Prostate gland (tissue), 2 donors: ENCODE measurements at regions not wholly inside any gene's neighbourhood (a gene's known extent, or its start where the extent isn't known, plus 50 kb on each side); places are given as distances from the start of the nearest gene placed in this dataset.

Source experiments
- DNase-seq: peaks from one replicate; pipeline ENCODE4 v3.0.0-alpha.2; 2019; ENCODE audit warnings: low spot score
- H3K27ac ChIP-seq, 2 donors: fragments of 200-600 bp; sonication (generic); 2 replicates each; pipeline ENCODE4 v1.5.1; 2017 to 2019
- H3K27me3 ChIP-seq: fragments of 200-600 bp; sonication (generic); replicated peaks from 2 replicates; pipeline ENCODE4 v1.5.1; 2019; ENCODE audit not compliant: insufficient read depth
- H3K36me3 ChIP-seq, 2 donors: fragments of 200-600 bp; sonication (generic); 1 replicate in 1 of 2; 2 replicates in 1 of 2; pipeline versions ENCODE4 v1.5.1 to v1.8.1; 2017 to 2019
- H3K4me1 ChIP-seq: fragments of 200-600 bp; sonication (generic); replicated peaks from 2 replicates; pipeline ENCODE4 v1.5.1; 2019
- H3K4me3 ChIP-seq, 2 donors: fragments of 200-600 bp; sonication (generic); 2 replicates each; pipeline ENCODE4 v1.5.1; 2017 to 2019
- H3K9me3 ChIP-seq: fragments of 200-600 bp; sonication (generic); 2 replicates; pipeline ENCODE4 v1.5.1; 2017
- POLR2A ChIP-seq: fragments of 450-650 bp; IDR thresholded peaks from one replicate; pipeline ENCODE4 v1.6.1; 2016; ENCODE audit warnings: antibody characterized with exemption, mild to moderate bottlenecking
- POLR2AphosphoS5 ChIP-seq: sonication (generic); formaldehyde crosslinking; IDR thresholded peaks from one replicate; pipeline ENCODE4 v1.6.1; 2017; ENCODE audit warnings: antibody characterized with exemption
- WGBS: methylation state at CpG from one replicate; pipeline ENCODE4 v1.1.5; 2018; 5-methylcytosine and 5-hydroxymethylcytosine counted together
- intact Hi-C: fragments of 100-400 bp; cut with DNase I; formaldehyde crosslinking; loops from one replicate; pipeline ENCODE4 v1.14.2; 2022
- TF ChIP-seq, protein P1 (sequence below), 4 experiments: fragments of 200-600 bp in 2 of 4; fragments of 450-650 bp in 2 of 4; sonication (generic) in 2 of 4; IDR thresholded peaks; 1 replicate in 3 of 4; 2 replicates in 1 of 4; pipeline ENCODE4 v1.5.1; 2016 to 2019; ENCODE audit warnings: antibody characterized with exemption in 4 of 4, mild to moderate bottlenecking in 2 of 4, moderate library complexity in 2 of 4

DNA sequence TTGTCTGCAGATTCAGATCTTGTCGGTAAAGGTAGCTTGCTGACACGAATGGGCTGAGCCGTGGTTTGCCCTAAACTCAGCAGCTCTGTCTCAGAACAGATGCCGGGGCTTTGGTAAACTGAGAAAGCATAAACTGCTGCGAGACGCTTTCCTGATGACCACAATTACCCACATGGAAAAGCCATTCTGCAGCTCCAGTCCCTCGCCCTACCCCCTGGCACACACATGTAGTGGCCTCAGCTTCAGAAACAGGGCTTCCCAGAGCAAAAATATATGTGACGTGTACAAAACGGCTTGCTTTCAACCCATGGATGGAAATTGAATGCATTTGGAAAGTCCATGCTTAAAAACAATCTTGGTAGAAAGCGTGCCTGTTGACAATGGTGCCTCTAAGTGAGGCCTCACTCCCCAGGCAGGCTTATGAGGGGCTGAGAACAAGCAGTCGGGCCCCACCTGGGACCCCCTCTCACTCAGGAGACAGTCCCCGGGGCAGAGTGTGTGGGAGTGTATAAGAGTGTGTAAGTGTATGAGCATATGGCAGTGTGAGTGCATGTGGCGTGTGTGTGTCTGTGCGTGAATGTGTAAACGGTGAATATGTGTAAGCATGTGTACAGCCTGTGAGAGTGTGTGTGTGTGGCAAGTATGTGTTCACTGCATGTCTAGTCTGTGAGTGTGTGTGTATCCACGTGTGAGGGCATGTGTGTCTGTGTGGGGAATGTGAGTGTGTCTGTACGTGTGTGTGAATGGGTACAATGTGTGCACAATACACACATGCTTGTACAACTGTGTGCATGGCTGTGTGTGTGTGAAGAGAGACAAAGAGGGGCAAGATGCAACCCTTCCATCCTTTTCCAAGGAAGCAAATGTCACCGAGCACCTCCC, 88.2 kb upstream of the SMIM23 start:
- H3K27me3 ChIP-seq, result peaks cover 2% of the 10 kb centered on the region
- H3K27ac ChIP-seq, result no peak overlapping the region
- H3K4me3 ChIP-seq, result no peak overlapping the region
- intact Hi-C loops, result no loop called here
- no peak for DNase-seq
- 73% methylated on average over 18 of the region's 18 CpGs for WGBS
- H3K9me3 ChIP-seq, result no peaks in the 10 kb centered on the region
- no peaks in the 10 kb centered on the region for H3K4me1 ChIP-seq
- no peaks in the 10 kb centered on the region for H3K36me3 ChIP-seq
- TF ChIP-seq, protein P1, sequence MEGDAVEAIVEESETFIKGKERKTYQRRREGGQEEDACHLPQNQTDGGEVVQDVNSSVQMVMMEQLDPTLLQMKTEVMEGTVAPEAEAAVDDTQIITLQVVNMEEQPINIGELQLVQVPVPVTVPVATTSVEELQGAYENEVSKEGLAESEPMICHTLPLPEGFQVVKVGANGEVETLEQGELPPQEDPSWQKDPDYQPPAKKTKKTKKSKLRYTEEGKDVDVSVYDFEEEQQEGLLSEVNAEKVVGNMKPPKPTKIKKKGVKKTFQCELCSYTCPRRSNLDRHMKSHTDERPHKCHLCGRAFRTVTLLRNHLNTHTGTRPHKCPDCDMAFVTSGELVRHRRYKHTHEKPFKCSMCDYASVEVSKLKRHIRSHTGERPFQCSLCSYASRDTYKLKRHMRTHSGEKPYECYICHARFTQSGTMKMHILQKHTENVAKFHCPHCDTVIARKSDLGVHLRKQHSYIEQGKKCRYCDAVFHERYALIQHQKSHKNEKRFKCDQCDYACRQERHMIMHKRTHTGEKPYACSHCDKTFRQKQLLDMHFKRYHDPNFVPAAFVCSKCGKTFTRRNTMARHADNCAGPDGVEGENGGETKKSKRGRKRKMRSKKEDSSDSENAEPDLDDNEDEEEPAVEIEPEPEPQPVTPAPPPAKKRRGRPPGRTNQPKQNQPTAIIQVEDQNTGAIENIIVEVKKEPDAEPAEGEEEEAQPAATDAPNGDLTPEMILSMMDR (IDR thresholded peaks at IDR 0.05), result no peak
- TF ChIP-seq POLR2A, result no peak
- no peak for TF ChIP-seq POLR2AphosphoS5

- Histone ChIP-seq H3K9me3 (no peaks in the 10 kb centered on the region), H3K27ac (no peak overlapping the region), H3K4me3 (no peak overlapping the region), H3K4me1 (no peaks in the 10 kb centered on the region), H3K36me3 (no peaks in the 10 kb centered on the region), H3K27me3 (peaks cover 2% of the 10 kb centered on the region)
- intact Hi-C loops, result no loop called here
- TF ChIP-seq POLR2A (no peak), POLR2AphosphoS5 (no peak)
- TF ChIP-seq, protein P1 (IDR thresholded peaks at IDR 0.05), result no peak
- WGBS, result 73% methylated on average over 2 of the region's 2 CpGs
- DNase-seq, result no peak
These were observed 85.2 kb upstream of the SMIM23 start for GRCh38 chr5:171700318-171700912.

- Histone ChIP-seq H3K27me3 (peaks cover 2% of the 10 kb centered on the region), H3K27ac (no peak overlapping the region), H3K36me3 (no peaks in the 10 kb centered on the region), H3K4me1 (no peaks in the 10 kb centered on the region), H3K9me3 (no peaks in the 10 kb centered on the region), H3K4me3 (no peak overlapping the region)
- TF ChIP-seq, protein P1 (IDR thresholded peaks at IDR 0.05), result no peak
- no peak for TF ChIP-seq POLR2A
- TF ChIP-seq POLR2AphosphoS5, result no peak
- no peak for DNase-seq
- 27% methylated on average over 10 of the region's 10 CpGs for WGBS
- intact Hi-C loops, result no loop called here
These were observed 84.5 kb upstream of the SMIM23 start for GRCh38 chr5:171701100-171701541.

- TF ChIP-seq POLR2A (no peak), POLR2AphosphoS5 (no peak)
- TF ChIP-seq, protein P1 (IDR thresholded peaks at IDR 0.05), result no peak
- intact Hi-C loops, result no loop called here
- WGBS, result 60% methylated on average over 13 of the region's 13 CpGs
- DNase-seq, result no peak
- no peak overlapping the region for H3K4me3 ChIP-seq
- no peaks in the 10 kb centered on the region for H3K9me3 ChIP-seq
- no peaks in the 10 kb centered on the region for H3K36me3 ChIP-seq
- H3K27ac ChIP-seq, result no peak overlapping the region
- H3K4me1 ChIP-seq, result no peaks in the 10 kb centered on the region
- H3K27me3 ChIP-seq, result peaks cover 2% of the 10 kb centered on the region
These were observed 83.4 kb upstream of the SMIM23 start for GRCh38 chr5:171702135-171702770.
